NOMO-1 treated with dmso at 0.1 percent for 144 hours (cell line): ENCODE measurements at regions not wholly inside any gene's neighbourhood (a gene's known extent, or its start where the extent isn't known, plus 50 kb on each side); places are given as distances from the start of the nearest gene placed in this dataset.

Experiments
- DNase-seq: peaks from one replicate; lab custom pipeline; 2025; ENCODE audit not compliant: unreplicated experiment; lab: John Stamatoyannopoulos, UW

DNA sequence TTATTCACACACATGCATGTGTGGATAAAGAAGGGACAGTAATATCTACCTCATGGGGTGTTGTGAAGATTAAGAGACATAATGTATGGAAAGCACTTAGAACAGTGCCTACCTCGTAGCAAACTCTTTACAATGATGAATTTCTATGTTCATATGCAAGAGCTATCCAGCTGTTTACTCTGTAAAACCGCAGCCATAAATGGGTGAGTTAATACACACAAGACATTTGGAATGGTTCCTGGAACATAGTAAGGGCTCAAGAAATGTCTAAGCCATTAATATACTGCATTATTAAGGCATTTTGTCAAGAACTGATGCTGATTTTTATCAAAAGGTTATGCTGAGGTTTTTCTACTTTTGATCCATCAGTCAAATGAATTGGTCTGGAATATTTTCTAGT lies 1076.2 kb downstream of the TSN start:
- DNase-seq: no peak

DNA sequence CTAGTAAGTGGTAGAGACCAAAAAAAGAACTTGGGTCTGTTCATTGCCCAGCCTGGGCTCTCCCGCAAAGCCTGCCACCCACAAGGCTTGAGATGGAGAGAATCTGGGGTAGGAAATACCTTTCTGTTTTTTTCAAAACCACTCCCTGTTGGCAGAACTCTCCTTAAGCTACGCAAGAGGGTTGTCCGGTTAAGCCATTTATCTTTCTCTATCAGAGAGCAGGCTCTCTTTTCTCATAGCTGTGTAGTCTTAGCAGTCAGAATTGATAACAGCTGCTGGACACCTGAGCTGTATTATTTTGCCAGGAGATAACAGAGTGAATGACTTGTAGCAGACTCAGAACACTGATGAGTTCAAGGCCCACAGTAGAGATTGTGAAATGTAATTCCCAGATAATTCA lies 1088.1 kb downstream of the TSN start:
- no peak for DNase-seq

DNA sequence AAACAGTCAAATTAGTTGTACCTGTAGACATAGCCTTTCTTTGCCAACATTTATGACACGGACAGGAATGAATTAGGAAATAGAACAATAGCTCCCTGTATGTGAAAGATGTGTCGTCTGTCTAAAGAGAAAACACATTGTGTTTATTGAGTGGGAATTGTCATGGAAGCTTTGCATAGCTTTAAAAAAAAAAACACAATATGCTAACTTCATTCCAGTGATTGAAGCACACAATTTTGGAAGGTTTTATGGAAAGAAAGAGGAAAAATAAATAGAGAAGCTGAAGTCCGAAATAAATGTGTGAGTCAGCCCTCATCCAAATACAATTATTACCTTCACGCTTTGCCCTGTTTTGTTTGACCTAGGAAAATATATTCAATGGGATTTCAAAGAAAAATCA lies 1095.7 kb downstream of the TSN start:
- DNase-seq: no peak

DNA sequence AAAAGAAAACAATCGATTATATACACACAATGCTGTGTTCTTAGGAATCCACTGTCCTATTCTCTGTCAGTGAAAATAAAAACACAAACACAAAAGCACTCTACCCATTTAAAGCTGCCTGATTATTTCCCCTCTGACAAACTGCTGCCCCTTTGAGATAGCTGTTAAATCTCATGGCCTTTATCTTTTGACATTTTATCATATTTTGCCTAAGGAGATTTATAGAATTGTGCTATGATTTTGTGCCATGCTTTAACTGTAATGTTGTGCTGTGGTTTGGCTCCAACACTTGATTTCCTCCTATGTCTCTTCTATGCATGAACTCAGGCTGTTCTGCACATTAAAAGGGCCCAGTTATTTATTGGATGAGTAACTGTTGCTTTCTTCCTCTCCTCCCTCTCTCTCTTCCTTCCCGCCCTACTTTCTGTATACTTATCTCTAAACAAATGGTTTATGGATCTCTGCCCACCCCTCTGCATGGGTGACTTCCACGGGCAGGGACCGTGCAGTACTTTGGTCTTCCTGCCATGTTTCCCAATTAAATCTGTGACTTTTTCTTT lies 1096.6 kb downstream of the TSN start:
- no peak for DNase-seq

DNA sequence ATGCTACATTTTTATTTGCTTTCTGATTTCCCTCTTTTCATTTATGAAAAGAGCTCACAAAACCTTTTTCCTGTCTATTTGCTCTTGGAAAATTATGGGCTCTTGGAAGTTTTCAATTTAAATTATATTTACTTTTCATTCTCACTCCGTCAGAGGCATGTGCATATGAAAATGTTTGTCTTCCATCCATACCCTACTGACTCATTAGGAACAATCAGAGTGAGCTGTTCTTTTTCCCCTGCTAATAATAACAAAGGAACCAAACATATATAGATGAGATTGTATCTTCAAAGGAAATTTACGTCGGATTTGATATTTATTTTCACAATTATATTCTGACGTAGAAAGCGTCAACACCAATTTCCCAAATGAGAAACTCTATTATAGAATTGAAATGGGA lies 1101.2 kb downstream of the TSN start:
- DNase-seq: no peak

DNA sequence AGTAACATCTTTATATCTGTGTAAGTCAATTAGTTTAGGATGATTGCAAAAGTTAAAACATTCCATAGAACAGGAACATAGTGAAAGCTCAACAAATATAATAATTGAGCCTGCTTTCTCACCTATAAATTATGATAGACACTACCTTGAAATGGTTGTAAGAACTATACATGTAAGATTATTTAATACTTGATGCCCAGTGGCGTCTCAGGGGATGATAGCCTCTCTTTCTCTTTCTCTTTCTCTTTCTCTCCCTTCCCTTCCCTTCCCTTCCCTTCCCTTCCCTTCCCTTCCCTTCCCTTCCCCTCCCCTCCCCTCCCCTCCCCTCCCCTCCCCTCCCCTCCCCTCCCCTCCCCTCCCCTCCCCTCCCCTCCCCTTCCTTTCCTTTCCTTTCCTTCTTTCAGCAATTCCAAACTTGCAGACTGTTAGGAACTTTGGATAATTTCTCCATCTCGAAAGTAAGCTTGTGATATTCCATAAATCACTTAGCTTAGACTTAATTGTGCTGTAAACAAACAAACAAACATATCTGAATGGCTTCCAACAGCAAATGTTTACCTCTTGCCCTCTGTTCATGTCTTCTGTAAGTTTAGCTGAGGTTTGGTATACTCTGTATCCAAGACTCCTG lies 1102.7 kb downstream of the TSN start:
- DNase-seq: no peak

DNA sequence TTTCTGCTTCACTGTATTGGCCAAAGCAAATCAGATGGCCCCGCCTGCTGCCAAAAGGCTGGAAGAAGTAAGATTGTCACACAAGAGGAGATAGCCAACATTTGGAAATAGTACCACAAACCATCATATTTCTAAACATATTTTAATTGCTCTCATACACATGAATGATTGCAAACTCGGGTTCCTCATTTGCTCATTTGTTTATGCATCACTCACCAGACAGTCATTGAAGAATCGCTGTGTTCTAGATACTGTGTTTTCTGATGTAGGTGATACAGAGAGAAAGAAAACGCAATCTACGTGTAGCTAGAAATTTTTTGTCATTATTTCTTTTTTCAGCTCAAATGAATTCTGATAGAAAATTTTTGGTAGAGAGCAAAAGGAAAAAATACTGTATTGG lies 1103.4 kb downstream of the TSN start:
- DNase-seq: no peak

DNA sequence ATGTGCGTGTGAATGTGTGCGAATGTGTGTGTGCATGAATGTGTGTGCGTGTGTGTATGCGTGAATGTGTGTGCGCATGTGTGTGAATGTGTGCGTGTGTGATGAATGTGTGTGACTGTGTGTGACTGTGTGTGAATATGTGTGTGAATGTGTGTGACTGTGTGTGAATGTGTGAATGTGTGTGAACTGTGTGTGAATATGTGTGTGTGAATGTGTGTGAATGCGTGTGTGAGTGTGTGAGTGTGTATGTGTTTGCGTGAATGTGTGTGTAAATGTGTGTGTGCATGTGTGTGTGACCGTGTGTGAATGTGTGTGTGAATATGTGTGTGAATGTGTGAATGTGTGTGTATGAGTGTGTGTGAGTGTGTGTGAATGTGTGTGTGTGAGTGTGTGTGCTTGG lies 1103.8 kb downstream of the TSN start:
- no peak for DNase-seq

DNA sequence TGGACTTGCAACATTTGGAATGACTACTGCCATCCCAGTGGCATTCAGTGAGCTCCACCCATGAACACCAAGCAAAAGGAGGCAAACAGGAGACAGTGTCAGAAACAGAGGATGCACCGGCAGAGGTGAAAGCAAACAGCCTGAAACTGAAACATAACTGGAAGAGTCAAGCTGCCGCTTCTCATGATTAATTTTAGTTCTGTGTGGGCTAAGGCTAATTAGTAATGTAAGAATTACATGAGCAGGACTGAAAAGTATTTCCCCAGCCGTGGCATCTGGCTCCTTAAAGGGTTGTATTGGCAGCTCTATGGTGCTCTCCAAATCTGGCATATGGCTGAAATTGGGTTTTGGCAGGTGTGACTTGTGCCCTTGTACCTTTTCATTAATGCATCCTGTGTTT lies 1108.1 kb downstream of the TSN start:
- DNase-seq: no peak

DNA sequence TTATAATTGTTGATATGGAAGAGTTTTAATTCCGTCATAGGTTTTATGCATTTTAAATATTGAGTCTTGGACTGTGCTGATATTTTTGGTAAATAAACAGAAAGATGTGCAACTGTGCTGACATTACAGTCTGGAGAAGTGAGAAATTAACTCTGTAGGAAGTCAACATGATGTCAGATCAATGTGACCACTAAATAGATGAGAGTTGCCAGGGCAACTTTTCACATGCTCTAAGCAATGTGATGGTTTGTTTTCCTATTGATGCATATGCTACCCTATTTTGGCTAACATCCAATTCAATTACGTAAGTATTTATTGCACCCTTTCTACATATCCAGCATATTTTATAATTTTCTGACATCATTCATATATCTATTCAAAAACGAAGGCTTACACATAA lies 1109.3 kb downstream of the TSN start:
- DNase-seq: no peak

DNA sequence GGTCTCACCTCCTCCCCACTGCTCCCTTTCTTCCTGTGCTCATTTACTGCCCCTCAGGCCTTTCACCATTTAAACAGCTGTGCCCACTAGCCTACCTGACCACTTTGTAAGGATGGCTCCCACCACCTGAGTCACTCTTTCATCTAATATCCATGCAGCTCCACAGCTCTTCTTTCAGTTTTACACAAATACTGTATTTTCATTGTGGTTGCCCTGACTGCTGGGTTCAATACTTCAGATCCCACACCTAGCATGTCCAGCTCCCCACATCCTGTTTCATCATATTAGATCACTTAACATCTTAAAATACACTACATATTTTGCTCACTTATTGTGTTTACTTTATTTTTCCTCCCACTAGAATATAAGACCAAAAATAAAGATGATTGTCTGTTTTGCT lies 1110.6 kb downstream of the TSN start:
- DNase-seq: no peak

DNA sequence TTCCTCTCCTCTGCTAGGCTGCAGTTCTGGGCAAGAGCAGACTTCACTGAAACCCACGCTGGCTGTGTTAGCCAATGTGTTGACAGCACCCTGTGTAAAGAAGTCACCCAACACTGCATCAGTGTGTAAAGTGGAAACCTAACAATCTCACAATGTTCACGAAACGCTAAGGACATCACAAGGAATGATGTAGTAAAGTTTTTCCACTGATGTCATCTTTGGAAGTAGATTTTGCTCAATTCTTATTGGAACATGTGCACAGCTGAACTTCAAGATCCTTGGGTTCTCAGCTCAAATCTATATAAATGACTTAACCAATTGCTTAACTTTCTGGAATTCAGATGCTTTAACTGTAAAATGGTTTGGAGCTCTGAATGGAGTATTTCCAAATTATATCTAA lies 1112.5 kb downstream of the TSN start:
- no peak for DNase-seq

DNA sequence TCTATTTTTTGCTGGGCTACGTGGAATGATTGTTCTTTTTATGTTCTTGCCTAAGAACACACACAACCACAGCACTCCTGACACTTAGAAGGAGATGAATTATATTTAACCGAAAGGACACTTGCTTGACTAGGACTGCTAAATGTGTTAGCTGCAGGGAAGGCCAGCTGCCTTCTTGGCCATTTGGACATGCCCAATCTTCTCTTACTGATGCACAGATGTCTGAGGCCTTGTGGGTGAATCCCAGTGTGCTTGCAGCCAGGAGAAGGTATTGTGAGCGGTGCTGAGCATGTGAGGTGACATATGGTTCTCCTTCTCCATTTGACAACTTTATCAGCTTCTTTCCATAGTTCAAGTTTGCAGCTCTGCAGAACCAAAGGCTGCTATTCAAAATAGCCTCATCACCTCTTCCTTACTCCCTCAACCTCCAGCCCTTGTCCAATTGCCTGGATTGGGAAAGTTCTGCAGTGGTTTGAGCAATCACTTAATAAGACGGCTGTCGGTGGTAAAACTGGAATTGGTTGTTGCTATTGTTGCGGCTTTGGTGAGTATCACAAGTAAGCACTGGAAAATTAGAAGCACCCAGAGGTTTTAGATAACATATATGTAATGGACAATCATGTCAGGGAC lies 1113.3 kb downstream of the TSN start:
- DNase-seq: no peak

DNA sequence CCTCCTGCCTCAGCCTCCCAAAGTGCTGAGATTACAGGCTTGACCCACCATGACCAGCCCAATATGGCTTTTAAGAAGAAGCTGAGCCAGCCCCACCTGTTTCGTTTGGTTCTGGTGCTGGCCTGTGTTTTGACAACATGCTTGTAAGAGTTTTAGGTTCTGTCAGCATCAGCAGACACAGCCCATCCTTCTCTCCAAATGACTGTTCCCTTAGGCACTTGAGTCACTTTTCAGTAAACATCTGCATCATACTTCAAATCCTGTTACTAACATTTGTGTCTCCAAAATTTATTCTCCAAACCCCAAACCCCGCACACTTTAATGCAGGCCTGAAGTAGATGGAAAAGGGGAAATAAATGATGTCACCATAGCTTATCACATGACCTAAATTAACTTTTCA lies 1118.5 kb downstream of the TSN start:
- no peak for DNase-seq

DNA sequence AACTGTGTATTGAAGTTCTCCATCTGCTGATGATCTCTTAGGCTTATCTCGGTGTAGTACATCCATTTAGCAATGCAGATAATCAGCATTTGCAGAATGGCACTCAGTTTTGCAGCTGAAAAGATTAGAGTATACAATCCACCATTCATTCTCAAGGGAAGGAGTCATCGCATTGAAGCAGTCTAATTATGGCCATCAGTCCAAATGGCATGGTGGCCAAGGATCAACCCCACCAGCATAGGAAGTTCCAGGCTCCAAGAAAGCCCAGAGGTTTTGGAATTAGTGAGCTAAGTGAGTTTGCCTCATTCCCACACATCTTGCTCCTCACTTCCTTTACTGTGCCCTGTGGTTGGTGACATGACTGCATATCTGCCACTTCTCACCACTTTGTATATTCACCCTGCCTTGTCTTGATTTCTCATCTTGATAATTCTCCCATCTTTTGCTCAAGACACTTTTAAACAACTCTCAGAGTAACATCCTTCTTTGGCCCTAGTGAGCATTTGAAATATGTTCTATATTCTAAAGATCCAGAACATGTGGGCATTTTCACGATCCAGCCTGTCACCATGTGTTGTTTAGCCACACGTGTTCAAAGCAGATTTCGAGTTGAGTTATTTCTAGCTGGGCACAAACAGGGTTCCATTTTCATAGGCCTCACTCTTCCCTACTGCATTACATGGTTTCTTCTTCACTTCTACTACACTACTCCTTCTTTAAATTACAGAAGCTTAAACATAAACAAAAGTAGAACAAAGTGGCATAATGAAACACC lies 1119.8 kb downstream of the TSN start:
- DNase-seq: no peak

DNA sequence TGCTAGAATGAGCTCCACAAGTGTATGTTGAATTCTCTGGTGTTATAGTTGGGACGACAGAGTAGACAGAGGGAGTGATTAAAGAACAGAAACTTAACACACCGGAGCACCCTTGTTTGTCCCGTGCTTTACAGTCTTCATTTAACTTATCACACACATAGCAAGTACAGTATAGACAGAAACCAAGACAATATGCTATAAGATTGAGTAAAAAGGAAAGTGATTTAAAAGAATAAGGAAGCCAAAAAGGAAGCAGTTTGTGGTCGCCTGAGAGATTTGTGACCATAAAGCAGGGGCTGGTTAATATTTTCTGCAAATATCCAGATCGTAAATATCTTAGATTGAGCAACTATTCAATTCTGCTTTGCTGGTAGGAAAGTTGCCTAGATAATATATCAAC lies 1128.4 kb downstream of the TSN start:
- DNase-seq: no peak

DNA sequence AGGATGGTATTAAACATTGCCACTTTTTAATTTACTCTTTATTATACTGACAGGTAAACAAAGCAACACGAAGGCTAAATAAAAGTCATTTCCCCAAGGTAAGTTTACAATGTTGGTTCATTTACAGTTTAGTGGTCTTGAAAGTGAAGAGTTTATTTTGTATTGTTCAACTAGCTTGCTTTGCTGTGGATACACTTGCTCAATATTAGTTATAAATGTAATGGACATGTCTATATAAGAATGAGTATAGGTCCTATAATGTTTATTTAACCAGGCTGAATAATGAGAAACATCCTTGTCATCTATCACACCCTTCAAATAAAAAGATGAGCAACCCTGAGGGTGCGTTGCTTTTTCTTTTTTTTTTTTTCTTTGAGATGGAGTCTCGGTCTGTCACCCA lies 1129.4 kb downstream of the TSN start:
- DNase-seq: no peak

DNA sequence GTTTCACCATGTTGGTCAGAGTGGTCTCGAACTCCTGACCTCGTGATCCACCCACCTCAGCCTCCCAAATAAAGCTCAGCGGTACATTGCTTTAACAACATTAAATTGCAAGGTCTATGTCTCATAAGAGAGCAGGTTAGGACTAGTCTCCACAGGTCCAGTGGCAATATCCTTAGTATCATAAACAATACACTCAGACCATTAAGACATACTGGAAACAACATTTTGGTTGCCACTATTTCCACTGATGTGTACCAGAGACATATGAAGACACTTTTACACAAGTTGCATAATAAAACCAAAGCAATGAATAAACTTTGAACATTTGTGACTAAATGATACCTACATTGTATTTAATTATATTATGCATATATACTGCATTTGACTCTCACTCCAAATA lies 1130.0 kb downstream of the TSN start:
- no peak for DNase-seq

DNA sequence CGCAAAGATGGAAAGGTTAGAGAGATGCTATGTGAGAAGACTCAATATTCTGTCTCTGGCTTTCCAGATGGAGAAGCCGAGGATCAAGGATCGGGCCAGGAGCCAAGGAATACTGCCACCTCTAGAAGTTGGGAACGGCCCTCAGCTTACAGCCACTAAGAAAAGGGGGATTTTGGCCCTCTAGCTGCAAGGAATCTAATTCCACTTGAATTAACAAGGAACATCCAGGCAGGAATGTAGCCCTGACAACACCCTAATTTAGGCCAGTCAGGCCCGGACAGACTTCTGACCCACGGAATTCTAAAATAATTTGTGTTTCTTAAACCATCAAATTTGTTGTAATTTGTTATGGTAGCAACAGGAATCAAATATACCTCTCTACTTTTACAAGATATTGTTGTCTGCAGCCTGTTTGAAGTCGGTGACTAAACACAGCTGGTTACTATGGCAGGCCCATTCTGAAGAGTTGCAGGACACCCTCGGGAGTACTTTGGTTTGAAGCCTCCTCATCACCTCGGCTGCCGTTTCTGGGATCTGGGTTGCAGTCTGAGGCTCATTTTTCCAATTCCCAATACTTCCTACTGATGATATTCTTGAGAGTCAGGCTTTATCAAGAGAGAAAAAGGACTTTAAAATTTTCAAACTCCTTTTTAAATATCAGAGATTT lies 1131.2 kb downstream of the TSN start:
- no peak for DNase-seq

DNA sequence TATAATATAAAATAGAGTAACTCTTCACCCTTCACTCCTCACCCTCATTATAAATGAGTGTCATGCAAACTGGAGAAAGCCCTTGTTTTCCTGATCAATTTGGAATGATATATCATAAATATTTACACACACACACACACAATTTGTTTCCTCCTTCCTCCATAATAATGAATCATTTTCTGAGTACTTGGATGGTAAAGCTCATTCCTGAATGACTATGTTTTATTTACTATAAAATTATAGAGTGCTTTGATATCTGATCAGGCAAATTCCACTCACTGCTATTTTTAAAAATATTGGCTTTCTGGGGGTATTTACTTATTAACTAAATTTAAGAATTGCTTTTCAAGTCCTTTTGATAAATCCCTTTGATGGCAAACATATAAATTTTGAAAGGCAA lies 1125.5 kb upstream of the CNTNAP5 start:
- no peak for DNase-seq

DNA sequence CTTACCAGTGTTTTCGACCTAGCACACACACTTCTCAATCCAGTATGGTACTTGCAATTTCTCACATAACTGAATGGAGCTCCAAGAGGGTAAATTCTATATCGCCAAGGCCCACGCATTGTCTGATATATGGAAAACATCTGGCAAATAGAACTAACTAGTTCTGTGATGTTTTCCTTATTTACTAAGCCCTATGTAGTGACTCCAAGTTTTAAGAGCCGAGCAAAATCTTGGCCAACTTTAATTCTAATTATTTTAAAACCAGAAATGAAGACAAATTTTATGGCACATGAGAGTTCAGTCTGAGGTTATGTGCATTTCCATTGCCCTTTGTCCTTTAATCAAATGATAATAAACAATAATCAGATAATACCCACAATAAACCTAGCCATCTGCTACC lies 1119.7 kb upstream of the CNTNAP5 start:
- no peak for DNase-seq

DNA sequence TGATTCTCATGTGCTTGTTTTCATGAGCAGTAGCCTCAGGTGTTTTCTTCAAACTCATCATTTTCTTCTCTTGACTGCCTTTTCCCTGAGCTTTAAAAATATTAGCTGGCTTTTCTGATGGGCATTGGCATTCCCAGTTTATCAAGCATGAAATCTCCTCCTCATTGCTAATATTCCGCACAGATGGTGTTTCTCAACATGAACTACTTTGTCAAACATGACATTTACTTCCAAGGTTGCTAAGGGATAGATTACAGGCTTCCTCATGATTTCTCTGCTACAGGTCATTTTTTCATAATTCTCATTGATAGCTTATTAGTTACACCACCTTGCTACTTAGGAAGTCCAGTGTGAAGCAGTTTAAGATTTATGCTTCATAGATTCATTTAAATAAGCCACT lies 1116.9 kb upstream of the CNTNAP5 start:
- DNase-seq: no peak
